Esophagus squamous epithelium (tissue), 4 donors: ENCODE measurements at regions not wholly inside any gene's neighbourhood (a gene's known extent, or its start where the extent isn't known, plus 50 kb on each side); places are given as distances from the start of the nearest gene placed in this dataset.

Experiments used
- CTCF ChIP-seq, 6 experiments: fragments of 450-650 bp in 4 of 6; fragments of 200-600 bp in 2 of 6; sonication (generic) in 2 of 6; IDR thresholded peaks; one replicate each; pipeline ENCODE4 v1.5.1; 2016 to 2019; ENCODE audit warnings: antibody characterized with exemption in 6 of 6, mild to moderate bottlenecking in 4 of 6, moderate library complexity in 4 of 6
- POLR2A ChIP-seq, 4 donors: fragments of 450-650 bp; IDR thresholded peaks; one replicate each; pipeline ENCODE4 v1.6.1; 2017; ENCODE audit warnings: antibody characterized with exemption in 4 of 4, mild to moderate bottlenecking in 4 of 4, moderate library complexity in 3 of 4

GRCh38 chr11:70829886-70830272 is 422.5 kb downstream of the SHANK2 start:
- TF ChIP-seq CTCF (IDR thresholded peaks at IDR 0.05) (no peak), POLR2A (IDR thresholded peaks at IDR 0.05) (no peak)
